ENCODE measurements at regions not wholly inside any gene's neighbourhood (a gene's known extent, or its start where the extent isn't known, plus 50 kb on each side); places are given as distances from the start of the nearest gene placed in this dataset.
"Not testable (repeated sequence)": the region's sequence is repeated elsewhere in the genome, so short reads cannot be mapped to it uniquely, and the experiment has no call there.

GRCh38 chr3:144822671-144823070 is 851.0 kb downstream of the DIPK2A start:
- no peak for DNase-seq (ENCODE audit: low read depth)

- DNase-seq (ENCODE audit: low read depth) = no peak
Measured at GRCh38 chr3:144831955-144832716, 860.5 kb downstream of the DIPK2A start.

- DNase-seq (ENCODE audit: low read depth) = no peak
Measured at GRCh38 chr3:144839991-144840390, 868.4 kb downstream of the DIPK2A start.

GRCh38 chr3:144840866-144841265 is 869.2 kb downstream of the DIPK2A start:
- no peak for DNase-seq (ENCODE audit: low read depth)

DNA sequence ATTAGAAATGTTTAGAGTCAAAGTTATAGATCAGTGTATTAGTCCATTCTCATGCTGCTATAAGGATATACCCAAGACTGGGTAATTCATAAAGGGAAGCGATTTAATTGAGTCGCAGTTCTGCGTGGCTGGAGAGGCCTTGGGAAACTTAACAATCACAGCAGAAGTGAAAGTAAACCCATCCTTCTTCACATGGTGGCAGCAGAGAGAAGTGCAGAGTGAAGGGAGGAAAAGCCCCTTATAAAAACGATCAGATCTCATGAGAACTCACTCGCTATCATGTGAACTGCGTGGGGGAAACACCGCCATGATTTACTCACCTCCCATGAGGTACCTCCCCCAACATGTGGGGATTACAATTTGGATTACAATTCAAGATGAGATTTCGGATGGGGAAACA is 871.5 kb downstream of the DIPK2A start:
- no peak for DNase-seq (ENCODE audit: low read depth)

DNA sequence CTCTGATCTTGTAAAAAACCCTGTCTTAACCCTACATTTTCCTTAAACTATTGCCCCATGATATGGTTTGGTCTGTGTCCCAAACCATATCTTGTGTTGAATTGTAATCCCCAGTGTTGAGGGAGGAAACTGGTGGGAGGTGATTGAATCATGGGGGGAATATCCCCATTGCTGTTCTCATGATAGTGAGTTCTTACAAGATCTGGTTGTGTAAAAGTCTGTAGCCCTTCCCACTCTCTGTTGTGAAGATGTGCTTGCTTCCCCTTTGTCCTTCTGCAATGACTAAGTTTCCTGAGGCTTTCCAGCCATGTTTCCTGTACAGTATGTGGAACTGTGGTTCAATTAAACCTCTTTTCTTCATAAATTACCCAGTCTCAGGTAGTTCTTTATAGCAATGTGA is 881.4 kb downstream of the DIPK2A start:
- no peak for DNase-seq (ENCODE audit: low read depth)

- DNase-seq (ENCODE audit: low read depth) = not testable (repeated sequence)
Measured at GRCh38 chr3:144854020-144854419, 882.4 kb downstream of the DIPK2A start.

DNA sequence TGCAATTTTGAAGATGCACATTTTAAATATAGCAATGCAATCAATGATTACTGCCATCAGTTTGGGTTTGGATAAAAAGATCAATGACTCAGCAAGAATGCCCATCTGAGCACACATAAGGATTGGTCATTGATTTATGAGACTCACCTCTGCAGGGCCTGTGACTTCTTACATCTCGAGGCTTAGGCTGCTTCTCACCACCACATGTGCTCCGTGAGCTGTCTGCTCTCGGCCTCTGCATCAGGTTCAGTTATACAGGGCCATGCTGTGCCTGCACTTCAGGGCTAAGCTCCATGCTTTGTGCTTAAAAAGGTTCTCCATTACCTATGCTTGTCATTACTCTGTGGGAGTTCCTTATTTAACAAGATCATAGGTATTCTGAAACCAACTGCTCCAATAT is 887.5 kb downstream of the DIPK2A start:
- DNase-seq (ENCODE audit: low read depth) = no peak

GRCh38 chr3:144864646-144865045 is 893.0 kb downstream of the DIPK2A start:
- no peak for DNase-seq (ENCODE audit: low read depth)

GRCh38 chr3:144865948-144866347 is 894.3 kb downstream of the DIPK2A start:
- DNase-seq (ENCODE audit: low read depth) = no peak

DNA sequence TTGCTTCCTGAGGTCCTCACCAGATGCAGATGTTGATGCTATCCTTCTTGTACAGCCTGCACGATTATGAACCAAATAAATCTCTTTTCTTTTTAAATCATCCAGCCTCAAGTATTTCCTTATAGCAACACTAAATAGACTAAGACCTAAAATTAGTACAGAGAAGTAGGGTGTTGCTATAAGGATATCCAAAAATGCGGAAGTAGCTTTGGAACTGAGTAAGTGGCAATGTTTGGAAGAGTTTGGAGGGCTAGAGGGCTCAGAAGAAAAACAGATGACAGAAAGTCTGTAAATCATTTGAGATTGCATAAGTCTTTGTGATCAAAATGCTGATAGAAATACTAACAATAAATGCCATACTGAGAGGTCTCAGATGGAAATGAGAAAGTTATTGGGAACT is 894.9 kb downstream of the DIPK2A start:
- DNase-seq (ENCODE audit: low read depth) = no peak

GRCh38 chr3:144868506-144868905 is 896.9 kb downstream of the DIPK2A start:
- no peak for DNase-seq (ENCODE audit: low read depth)

DNA sequence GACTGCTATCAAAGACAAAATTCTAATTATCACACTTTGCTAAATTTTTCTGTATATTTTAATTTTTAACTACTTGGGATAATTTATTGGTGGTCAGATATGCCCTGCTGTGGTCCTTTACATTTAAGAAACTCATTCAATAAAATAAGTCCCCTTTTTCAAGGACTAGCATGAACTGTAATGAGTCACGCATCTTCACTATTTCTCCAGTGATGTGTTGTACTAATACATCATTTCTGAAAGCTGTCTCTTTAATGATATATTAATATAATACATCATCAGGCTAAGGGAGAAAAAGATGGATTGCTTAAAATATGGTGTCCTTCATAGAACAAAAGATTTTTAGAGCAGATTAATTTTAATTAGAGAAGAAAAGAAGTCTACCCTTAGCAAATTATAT is 901.4 kb downstream of the DIPK2A start:
- DNase-seq (ENCODE audit: low read depth) = no peak

DNA sequence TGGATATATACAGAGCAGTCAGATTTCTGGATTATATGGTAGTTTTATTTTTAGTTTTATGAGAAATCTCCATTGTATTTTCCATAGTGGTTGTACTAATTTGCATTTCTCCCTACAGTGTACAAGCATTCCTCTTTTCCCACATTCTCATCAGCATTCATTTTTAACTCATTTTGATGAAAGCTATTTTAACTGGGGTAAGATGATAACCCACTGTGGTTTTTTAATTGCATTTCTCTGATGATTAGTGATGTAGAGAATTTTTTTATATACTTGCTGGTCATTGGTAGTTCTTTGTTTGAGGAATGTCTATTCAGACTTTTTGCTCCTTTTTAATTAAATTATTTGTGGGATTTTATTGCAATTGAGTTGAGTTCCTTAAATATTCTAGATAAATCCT is 903.6 kb downstream of the DIPK2A start:
- no peak for DNase-seq (ENCODE audit: low read depth)

DNA sequence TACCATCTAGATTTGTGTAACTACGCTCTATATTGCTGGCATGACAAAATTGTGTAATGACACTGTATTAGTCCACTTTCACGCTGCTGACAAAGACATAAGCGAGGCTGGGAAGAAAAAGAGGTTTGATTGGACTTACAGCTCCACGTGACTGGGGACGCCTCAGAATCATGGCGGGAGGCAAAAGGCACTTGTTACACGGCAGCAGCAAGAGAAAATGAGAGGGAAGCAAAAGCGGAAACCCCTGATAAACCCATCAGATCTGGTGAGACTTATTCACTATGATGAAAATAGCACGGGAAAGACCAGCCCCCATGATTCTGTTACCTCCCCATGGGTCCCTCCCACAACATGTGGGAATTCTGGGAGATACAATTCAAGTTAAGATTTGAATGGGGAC is 905.7 kb downstream of the DIPK2A start:
- no peak for DNase-seq (ENCODE audit: low read depth)

DNA sequence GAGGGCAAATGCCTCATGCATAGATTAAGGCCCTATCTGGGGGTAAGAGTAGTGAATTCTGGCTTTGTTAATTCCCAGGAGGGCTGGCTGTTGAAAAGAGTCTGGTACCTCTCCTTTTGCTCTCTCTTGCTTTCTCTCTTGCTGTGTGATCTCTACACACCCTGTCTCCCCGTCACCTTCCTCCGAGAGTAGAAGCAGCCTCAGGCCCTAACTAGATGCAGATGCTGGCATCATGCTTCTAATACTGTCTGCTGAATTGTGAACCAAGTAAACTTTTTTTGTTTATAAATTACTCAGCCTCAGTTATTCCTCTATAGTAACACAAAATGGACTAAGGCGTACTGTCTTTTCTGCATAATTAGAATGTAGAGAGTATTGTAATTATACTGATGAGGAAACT is 908.1 kb downstream of the DIPK2A start:
- DNase-seq (ENCODE audit: low read depth) = no peak

DNA sequence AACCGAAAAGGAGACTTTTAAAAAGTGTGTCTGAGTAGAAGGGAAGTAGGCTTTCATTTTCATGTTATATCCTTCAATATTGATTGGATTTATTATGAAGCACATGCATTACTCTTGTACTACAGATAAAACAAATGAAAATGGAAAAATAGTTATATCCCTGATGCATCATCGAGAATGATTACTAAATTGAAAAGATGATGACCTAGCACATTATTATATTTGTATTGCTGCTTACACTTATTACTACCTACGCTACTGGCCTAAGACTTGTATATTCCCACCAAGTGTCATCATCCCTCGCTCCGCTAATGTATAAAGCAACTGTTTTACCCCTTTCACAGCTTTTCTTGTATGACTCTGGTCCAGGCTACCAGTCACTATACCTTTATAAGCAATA is 922.4 kb downstream of the DIPK2A start:
- no peak for DNase-seq (ENCODE audit: low read depth)

GRCh38 chr3:144894576-144894975 is 923.0 kb downstream of the DIPK2A start:
- DNase-seq (ENCODE audit: low read depth) = no peak

GRCh38 chr3:144900366-144900765 is 928.7 kb downstream of the DIPK2A start:
- DNase-seq (ENCODE audit: low read depth) = no peak

DNA sequence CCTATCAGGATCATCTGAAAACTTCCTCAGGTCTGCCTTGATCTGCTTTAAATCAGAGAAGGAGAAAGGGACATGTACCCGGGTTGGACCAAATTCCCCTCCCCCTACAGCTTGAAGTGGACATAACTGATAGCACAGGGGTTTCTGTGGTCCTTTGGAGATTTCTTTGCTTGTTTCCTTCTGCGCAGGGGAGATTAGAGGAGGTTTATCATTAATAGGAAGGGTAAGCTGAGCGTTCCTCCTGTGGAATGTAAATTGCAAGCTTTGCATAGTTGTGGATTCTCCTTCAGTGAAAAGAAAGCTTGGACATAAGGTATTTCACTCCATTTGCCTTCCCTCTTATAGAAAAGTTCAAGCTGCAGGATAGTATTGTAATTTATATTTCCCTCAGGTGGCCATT is 936.0 kb downstream of the DIPK2A start:
- DNase-seq (ENCODE audit: low read depth) = not testable (repeated sequence)

- no peak for DNase-seq (ENCODE audit: low read depth)
Measured at GRCh38 chr3:144912968-144913367, 941.3 kb downstream of the DIPK2A start.

GRCh38 chr3:144915202-144915601 is 943.6 kb downstream of the DIPK2A start:
- no peak for DNase-seq (ENCODE audit: low read depth)

DNA sequence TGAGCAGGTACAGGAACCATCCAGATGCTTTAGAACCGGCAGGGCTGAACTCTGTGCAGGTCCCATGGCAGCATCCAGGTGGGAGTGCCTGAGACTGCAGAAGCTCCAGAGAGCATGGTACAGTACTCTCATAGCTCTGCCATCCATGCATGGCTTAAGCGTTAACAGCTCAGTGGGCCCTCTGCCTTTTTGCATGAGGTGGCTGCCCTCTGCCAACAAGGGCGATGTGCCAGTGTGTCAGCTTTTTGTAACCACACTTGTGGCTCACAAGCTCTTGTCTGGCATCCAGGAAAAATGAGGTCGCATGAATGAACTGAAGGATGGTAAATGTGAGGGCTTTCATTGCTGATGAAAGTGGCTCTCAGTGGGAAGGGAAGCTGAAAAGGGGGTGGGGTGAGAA is 950.1 kb downstream of the DIPK2A start:
- no peak for DNase-seq (ENCODE audit: low read depth)

DNA sequence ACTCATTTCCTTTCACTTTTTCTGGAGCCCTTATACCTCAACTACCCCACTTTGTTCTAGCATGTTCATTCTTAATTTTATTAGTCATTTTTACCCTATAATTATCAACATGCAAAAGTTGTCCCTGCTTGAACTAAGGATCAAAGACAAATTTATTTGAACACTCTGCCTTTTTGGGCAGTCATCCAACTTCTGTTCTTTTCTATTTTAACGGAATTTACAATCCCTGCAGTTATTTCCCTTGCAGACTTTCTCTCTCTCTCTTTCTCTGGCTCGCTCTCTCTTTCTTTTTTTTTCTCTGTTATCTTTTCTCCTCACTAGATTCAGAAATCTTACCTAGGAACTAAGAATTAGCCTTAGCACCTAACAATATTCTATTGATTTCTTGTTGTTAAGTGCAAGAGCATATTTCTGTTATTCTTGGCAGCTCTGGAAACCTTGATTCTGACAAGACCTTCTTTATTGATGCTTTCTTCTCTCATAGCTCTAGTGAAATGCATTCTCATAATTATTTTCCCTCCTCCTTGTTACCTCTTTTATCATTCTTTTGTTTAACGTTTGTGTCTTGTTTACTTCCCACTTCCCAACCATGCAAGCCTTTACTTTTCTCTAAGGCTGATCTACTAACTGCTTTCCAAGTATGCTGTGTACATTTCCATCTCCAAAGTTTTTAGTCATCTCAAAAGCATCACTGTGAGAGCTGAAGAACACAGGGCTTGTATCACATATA is 951.6 kb downstream of the DIPK2A start:
- no peak for DNase-seq (ENCODE audit: low read depth)

All from GM04503 (cell line).